GM21390 (cell line): ENCODE measurements at regions not wholly inside any gene's neighbourhood (a gene's known extent, or its start where the extent isn't known, plus 50 kb on each side); places are given as distances from the start of the nearest gene placed in this dataset.
A peak's percentile ranks its signal among the peaks of the same experiment; 100 is the strongest.
"Not testable (repeated sequence)": the region's sequence is repeated elsewhere in the genome, so short reads cannot be mapped to it uniquely, and the experiment has no call there.

Source experiments
- ATAC-seq: cut with Tn5 transposase; IDR thresholded peaks from one replicate; pipeline ENCODE4 v1.9.1; 2021; ENCODE audit not compliant: unreplicated experiment

DNA sequence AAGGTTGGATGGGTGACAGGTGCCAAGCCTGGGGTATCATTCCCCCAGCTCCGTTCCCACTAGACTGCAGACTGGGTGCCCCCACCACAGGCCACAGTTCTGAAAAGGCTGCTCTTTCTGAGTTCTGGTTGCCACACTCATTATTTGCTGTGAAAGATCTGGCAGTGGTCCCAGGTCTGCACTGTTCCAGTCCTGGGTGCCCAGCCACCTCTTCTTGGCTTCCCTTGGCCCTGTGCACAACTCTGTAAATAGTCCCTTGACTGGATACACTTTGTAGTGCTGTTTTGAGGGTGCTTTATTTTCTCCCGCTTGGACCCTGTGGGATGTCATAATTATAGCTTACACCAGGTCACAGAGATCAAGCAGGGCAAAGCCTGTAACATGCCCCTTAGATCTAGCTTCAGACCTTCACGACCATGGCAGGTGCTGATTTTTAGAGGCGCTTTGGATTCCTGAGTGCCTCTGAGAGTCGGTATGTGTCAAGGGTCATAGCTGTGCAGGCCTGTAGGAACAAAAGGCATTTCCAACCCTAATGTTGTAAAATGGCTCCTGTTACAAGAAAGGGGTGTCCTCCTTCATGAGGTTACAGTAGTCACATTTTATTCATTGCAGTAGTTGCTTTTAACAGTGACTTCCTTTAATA is 344.9 kb downstream of the ICE1 start:
- ATAC-seq, result no peak

DNA sequence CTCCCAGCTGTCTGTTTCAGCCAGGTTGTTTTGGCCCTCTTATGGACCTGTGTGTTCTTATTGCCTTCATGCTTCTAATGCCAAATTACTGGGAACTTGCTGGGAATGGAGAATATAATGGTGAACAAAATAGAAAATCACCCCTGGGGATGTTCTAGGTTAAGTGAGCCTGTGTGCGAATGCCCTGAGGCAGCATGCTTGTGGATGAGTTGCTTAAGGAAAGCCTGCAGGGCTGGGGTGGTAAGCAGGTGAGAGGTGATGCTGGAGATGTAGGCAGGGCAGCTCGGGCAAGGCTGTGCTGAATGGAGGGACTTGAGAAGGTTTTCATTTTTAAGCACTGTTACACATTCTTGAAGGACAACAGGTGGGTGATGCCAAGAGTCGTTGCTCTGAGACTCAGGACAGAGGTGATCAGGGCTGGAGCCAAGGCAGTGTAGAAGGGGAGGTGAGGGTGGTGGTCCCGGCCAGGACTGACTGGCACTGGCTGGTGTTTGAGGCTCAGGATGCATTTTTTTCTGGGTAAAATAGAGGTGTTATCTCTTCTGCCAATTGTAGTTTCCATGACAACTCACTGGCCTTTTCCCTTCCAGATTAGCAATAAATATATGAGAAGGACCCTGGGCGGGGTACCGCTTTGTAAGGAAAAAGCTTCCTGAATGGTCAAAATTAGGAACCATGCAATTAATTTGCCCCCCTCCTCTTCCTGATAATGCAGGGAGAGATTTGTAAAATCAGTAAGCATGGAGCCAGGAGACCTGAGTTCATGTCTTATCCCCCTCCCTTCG is 342.8 kb downstream of the ICE1 start:
- no peak for ATAC-seq

- ATAC-seq, result no peak
Measured at GRCh38 chr5:5764246-5764645, 341.8 kb downstream of the ICE1 start.

DNA sequence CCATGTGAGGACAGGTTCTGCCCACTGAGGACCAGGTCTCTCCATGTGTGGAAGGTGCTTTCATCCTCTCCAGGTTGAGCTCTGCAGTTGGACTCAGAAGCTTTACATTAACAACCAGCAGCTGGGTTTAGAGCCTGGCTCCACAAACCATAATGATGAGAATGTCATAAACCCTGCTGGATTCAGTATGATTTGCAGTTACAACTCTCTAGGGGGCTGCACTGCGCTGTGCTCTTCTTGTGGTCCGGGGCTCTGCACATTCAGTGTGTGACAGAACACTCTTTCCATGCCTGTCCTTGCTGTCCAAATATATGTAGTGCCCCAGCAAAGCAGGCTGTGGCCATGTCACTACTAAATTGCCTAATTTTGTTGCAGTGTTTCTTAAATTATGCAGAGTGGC is 334.3 kb downstream of the ICE1 start:
- ATAC-seq, result no peak

GRCh38 chr5:5755888-5756287 is 333.4 kb downstream of the ICE1 start:
- peak; percentile 37 for ATAC-seq

GRCh38 chr5:5752844-5753243 is 330.4 kb downstream of the ICE1 start:
- ATAC-seq, result peak; percentile 66

DNA sequence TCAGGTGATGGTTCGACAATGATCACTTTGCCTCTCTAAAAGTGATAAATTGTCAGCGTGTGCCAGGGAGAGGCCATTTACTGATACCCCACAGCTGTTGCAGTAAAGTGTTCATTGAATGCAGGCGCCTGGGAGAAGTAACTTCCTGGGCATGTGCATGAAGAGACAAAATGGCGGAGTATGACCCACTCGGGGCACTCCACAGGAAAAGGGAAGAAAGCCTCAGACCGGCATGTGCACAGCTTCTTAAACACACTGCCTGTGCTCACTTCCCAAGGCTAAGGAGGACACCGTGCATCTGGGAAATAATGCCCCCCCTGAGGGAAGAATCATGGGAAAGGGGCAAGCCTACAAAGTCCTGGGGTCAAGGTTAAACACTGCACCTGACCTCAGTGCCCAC is 329.5 kb downstream of the ICE1 start:
- ATAC-seq, result no peak

DNA sequence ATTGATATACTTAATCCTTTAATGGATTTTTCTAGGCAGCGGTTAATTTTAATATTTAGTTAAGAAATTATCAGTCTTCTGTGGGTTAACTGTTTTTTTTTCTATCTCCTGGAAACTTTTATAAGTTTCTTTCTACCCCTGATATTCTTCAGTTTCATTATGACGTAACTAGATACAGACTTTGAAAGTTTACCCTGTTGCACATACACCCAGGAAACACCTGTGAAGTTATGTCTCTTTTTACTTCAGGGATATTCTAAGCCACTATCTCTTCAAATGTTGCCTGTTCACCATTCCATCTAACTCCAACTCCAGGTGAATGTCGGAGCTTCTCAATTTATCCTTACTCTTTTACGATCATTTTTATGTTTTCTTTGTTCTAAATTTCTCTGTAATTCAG is 329.0 kb downstream of the ICE1 start:
- peak; percentile 50 for ATAC-seq

GRCh38 chr5:5741418-5741817 is 318.9 kb downstream of the ICE1 start:
- ATAC-seq, result no peak

- ATAC-seq, result peak; percentile 24
Measured at GRCh38 chr5:5739490-5739945, 317.0 kb downstream of the ICE1 start.

DNA sequence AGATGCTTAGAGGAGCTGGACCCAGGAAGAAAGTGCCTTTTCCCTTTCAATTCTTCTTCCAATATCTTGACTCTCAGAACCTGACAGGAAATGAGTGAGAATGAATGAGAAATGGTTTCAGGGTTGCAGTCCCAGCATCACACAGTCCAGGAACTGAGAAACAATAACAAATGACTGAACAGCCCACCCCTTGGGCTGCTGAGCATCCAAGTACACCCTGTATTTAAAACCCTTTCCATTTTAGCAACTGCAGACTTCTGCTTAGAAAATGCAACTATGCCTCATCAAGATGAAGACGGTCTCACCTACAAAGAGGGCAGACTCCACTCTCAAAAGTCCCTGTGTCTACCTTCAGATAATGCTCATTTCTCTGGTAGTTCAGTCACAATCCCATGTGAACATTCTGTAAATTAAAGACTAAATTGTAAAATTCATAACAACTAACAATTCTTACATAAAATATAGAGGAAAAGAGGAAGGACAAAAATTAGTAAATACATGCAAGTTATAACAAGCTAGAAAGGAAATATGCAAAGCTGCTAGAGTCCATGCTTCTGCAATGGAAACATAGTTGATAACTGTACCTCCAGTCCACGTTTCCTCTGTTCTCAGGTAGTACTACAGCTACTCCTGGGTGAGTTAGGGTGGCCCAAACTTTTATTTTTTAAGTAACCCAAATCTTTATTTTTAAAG is 316.5 kb downstream of the ICE1 start:
- peak; percentile 86 for ATAC-seq

DNA sequence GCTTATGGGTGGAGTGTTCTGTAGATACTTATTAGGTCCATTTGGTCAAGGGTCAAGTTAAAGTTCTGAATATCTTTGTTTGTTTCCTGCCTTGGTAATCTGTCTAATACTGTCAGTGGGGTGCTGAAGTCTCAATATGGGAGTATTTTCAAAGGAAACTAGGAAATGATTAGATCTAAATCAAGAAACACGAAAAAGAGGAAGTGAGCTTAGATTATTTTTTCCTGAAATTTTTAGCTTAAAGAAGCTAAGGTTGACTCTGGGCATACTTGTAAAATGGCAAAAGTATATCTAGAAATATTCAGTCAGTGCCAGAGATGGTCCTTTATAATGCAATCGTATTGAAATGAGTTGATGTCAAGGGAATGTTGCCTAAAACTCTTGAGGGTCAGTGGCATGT is 313.5 kb downstream of the ICE1 start:
- no peak for ATAC-seq

DNA sequence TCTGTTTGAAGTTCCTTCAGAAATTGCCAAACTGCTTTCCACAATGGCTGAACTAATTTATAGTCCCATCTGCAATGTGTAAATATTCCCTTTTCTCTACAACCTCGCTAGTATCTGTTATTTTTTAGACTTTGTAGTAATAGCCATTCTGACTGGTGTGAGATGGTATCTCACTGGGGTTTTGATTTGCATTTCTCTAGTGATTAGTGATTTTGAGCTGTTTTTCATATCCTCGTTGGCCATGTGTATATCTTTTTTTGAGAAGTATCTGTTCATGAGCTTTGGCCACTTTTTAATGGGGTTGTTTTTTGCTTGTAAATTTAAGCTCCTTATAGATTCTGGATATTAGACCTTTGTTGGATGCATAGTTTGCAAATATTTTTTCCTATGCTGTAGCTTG is 310.6 kb downstream of the ICE1 start:
- ATAC-seq, result not testable (repeated sequence)

GRCh38 chr5:5726401-5726800 is 303.9 kb downstream of the ICE1 start:
- no peak for ATAC-seq

- ATAC-seq, result no peak
Measured at GRCh38 chr5:5721881-5722280, 299.4 kb downstream of the ICE1 start.

DNA sequence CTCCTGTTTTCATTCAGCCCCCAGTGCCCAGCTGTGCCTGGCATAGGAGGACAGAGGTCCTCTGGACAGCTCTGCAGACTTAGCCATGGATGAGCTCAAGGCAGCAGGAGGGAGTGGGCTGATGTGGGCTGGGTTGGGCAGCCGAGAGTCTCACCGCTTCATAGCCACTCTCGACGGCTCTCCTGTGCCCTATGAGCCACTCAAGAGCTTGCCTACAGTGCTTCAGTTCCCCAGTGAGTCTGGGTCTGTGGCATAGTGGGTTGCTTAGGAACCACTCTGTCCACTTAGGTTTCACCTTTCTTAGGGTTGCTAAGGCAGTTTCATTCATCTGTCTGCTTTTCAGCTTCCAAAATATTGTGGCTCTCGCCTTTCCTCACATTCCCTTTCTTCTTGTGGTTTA is 296.8 kb downstream of the ICE1 start:
- ATAC-seq, result no peak

DNA sequence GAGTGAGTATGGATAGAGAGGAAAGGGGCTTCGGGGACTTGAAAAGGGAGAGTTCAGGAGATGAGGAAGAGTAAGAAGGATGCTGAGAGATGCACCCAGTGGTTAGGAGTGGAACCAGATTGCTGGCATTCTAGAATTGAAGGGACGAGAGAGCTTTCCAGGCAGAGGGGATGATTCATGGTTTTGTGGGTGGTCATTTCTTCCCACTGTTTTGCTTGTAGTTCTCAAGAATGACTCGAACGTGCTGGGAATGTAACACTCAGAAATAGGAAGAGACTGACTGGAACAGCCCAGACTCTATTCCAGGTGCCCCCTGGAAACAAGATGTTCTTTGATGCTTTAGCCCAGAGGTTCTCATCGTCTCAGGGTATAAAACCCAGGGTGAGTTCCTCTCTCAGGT is 294.2 kb downstream of the ICE1 start:
- no peak for ATAC-seq

DNA sequence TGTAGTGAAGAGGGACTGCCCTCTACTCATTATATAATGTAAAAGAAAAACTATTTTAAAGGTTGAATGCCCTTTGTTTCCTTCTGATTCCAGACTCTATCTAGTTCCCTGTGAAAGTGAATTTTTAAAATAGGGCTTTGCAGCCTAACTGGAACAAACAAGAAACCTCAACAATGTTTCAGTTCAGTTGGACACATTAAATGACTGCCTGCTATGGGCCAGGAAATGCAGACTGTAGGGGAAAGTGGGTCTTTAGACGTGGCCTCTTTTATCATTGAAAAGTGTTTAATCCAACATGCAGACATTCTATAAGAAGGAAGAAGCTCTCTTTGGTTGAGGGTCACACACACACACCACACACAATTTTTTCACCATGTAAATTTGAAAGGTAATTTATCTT is 289.1 kb downstream of the ICE1 start:
- no peak for ATAC-seq

DNA sequence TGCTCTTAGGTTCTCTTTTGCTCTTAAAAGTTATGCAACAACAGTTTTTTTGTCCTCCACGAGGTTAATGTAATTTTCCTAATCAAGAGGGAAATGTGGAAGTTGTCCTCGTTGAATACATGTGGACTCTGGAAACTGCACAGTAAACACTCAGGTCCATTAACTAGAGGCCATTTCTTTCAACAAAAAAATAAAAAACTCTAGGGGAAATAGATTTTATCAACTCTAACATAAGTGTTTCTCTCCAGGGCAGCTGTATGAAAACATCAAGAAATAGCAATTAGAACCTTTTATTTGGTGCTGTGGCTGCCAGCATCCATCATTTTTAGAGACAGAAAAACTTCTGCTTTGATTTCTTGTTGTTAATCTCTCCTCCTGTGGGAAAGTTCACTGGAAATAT is 288.6 kb downstream of the ICE1 start:
- no peak for ATAC-seq

DNA sequence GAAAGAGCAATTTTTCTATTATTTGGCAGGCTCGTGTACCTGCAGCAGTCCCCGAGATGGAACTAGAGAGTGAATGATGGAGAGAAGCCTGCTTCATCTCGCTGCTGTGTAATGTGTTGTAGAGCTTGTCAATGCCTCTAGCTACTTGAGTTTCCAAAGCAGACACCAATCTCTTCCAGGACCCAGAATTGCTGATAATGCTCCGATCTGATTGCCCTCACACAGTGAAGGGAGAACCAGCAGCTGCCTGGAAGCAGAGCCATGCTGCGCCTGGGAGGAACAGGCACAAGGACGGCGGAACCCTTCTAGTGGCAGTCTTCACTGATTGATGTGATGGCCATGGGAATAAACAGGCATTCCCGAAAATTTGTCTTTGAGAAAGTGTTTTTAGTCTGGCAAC is 288.0 kb downstream of the ICE1 start:
- ATAC-seq, result no peak

DNA sequence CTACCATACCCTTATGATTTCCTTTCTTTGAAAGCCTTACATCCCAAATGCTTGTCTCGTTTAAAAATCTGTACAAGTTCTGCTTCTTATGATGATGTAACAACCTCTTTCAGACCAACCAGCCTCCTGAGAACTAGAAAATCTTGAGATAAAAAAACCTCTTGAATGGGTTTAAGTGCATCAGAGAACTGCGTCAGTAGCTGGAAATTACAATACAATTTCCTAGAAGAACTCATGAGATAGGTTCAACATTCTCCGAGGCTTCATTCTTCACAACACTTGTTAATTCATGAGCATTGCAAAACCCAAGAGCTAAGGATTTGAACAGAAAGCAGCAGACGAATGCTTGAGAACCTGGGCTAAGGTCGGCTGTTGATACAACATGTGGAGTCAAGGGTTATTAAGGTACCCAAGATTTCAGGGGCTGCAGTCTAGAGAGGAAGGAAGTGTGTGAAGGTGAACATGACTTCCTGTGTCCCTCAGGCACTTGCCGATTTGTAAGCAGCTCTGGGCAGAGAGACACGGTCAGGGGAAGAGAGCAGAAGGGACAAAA is 286.0 kb downstream of the ICE1 start:
- no peak for ATAC-seq

DNA sequence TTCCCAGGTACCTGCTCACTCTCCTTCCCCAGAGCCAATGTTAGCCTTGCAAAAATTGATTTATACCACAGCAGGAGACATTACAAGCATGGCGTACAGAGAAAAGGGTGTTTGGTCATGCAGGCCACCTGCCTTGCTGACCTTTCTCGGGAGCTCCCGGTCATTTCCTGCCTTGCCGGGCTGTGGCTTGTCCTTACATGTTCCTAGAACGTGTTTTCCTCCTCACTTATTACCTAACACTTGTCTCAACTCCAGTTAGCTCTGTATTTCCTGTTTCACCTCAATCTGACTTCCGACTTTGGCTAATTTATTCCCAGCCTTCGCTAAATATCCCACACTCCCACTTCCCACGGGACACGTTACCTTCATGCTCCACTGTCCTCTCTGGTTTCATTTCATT is 282.5 kb downstream of the ICE1 start:
- ATAC-seq, result no peak
